Esophagus squamous epithelium (tissue), 4 donors: ENCODE measurements at regions not wholly inside any gene's neighbourhood (a gene's known extent, or its start where the extent isn't known, plus 50 kb on each side); places are given as distances from the start of the nearest gene placed in this dataset.

Source experiments
- POLR2A ChIP-seq, 4 donors: fragments of 450-650 bp; IDR thresholded peaks; one replicate each; pipeline ENCODE4 v1.6.1; 2017; ENCODE audit warnings: antibody characterized with exemption in 4 of 4, mild to moderate bottlenecking in 4 of 4, moderate library complexity in 3 of 4
- TF ChIP-seq, protein P1 (sequence below), 6 experiments: fragments of 450-650 bp in 4 of 6; fragments of 200-600 bp in 2 of 6; sonication (generic) in 2 of 6; IDR thresholded peaks; one replicate each; pipeline ENCODE4 v1.5.1; 2016 to 2019; ENCODE audit warnings: antibody characterized with exemption in 6 of 6, mild to moderate bottlenecking in 4 of 6, moderate library complexity in 4 of 6

DNA sequence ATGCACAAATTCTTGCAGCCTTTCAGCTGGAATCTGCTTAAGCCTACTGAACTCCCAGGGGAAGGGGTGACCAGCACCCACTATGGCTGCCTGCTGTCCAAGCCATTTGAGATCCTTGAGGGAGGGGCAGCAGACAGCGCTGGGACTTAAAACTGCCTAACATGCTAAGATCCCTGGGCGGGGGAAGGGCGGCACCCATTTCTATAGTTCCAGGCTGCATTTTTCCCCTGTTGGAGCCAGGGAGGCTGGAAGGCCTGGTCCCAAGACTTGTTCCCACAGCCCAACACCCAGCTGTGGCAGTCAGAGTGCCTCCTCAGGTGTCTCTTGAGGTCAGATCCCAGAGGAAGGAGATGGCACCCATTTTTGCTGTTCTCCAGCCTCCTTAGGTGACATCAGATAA lies 1061.3 kb upstream of the COX7C start:
- TF ChIP-seq, protein P1, sequence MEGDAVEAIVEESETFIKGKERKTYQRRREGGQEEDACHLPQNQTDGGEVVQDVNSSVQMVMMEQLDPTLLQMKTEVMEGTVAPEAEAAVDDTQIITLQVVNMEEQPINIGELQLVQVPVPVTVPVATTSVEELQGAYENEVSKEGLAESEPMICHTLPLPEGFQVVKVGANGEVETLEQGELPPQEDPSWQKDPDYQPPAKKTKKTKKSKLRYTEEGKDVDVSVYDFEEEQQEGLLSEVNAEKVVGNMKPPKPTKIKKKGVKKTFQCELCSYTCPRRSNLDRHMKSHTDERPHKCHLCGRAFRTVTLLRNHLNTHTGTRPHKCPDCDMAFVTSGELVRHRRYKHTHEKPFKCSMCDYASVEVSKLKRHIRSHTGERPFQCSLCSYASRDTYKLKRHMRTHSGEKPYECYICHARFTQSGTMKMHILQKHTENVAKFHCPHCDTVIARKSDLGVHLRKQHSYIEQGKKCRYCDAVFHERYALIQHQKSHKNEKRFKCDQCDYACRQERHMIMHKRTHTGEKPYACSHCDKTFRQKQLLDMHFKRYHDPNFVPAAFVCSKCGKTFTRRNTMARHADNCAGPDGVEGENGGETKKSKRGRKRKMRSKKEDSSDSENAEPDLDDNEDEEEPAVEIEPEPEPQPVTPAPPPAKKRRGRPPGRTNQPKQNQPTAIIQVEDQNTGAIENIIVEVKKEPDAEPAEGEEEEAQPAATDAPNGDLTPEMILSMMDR (IDR thresholded peaks at IDR 0.05), result no peak
- no peak for TF ChIP-seq POLR2A (IDR thresholded peaks at IDR 0.05)
